ENCODE measurements at regions not wholly inside any gene's neighbourhood (a gene's known extent, or its start where the extent isn't known, plus 50 kb on each side); places are given as distances from the start of the nearest gene placed in this dataset.

- no peaks in the 10 kb centered on the region for H3K36me3 ChIP-seq
- intact Hi-C loops (cut with DNase I) = no loop called here
- no peaks in the 10 kb centered on the region for H3K4me1 ChIP-seq
These were observed 61.2 kb upstream of the ARHGAP20 start for GRCh38 chr11:110773442-110773841.

GRCh38 chr11:110772863-110773262, 60.6 kb upstream of the ARHGAP20 start:
- intact Hi-C loops (cut with DNase I) = no loop called here
- no peaks in the 10 kb centered on the region for H3K27me3 ChIP-seq
- no peaks in the 10 kb centered on the region for H3K4me1 ChIP-seq
- no peak overlapping the region for H3K4me3 ChIP-seq
- no peak for DNase-seq
- no peak for TF ChIP-seq CTCF (IDR thresholded peaks at IDR 0.05)
- no peak overlapping the region for H3K27ac ChIP-seq
- H3K36me3 ChIP-seq = no peaks in the 10 kb centered on the region
- no peak overlapping the region for H3K9ac ChIP-seq (ENCODE audit: low read depth in 2 of 2, low read length in 2 of 2)
- H3K9me3 ChIP-seq = no peaks in the 10 kb centered on the region

More at GRCh38 chr11:110773442-110773841, 61.2 kb upstream of the ARHGAP20 start:
- Histone ChIP-seq H3K27ac (no peak overlapping the region), H3K9me3 (no peaks in the 10 kb centered on the region), H3K4me3 (no peak overlapping the region), H3K9ac (ENCODE audit: low read depth in 2 of 2, low read length in 2 of 2) (no peak overlapping the region), H3K27me3 (no peaks in the 10 kb centered on the region)
- DNase-seq = no peak
- no peak for TF ChIP-seq CTCF (IDR thresholded peaks at IDR 0.05)

GRCh38 chr11:110766316-110766715, 54.1 kb upstream of the ARHGAP20 start:
- Histone ChIP-seq H3K27ac (no peak overlapping the region), H3K9ac (ENCODE audit: low read depth in 2 of 2, low read length in 2 of 2) (no peak overlapping the region), H3K9me3 (no peaks in the 10 kb centered on the region), H3K4me1 (no peaks in the 10 kb centered on the region), H3K27me3 (no peaks in the 10 kb centered on the region), H3K4me3 (no peak overlapping the region), H3K36me3 (no peaks in the 10 kb centered on the region)
- no peak for TF ChIP-seq CTCF (IDR thresholded peaks at IDR 0.05)
- no peak for DNase-seq
- intact Hi-C loops (cut with DNase I) = no loop called here

GRCh38 chr11:110764485-110764884, 52.2 kb upstream of the ARHGAP20 start:
- Histone ChIP-seq H3K4me1 (no peaks in the 10 kb centered on the region), H3K9ac (ENCODE audit: low read depth in 2 of 2, low read length in 2 of 2) (no peak overlapping the region), H3K4me3 (no peak overlapping the region), H3K9me3 (no peaks in the 10 kb centered on the region), H3K27me3 (no peaks in the 10 kb centered on the region), H3K27ac (no peak overlapping the region), H3K36me3 (no peaks in the 10 kb centered on the region)
- DNase-seq = no peak
- no peak for TF ChIP-seq CTCF (IDR thresholded peaks at IDR 0.05)
- intact Hi-C loops (cut with DNase I) = no loop called here

GRCh38 chr11:110763249-110764011, 51.2 kb upstream of the ARHGAP20 start:
- DNase-seq = peak; percentile 68
- H3K27ac ChIP-seq = no peak overlapping the region
- intact Hi-C loops (cut with DNase I) = no loop called here

More at GRCh38 chr11:110763249-110764011, 51.2 kb upstream of the ARHGAP20 start:
- no peak overlapping the region for H3K4me3 ChIP-seq
- no peak overlapping the region for H3K9ac ChIP-seq (ENCODE audit: low read depth in 2 of 2, low read length in 2 of 2)
- H3K9me3 ChIP-seq = no peaks in the 10 kb centered on the region
- H3K36me3 ChIP-seq = no peaks in the 10 kb centered on the region
- no peak for TF ChIP-seq CTCF (IDR thresholded peaks at IDR 0.05)
- H3K27me3 ChIP-seq = no peaks in the 10 kb centered on the region
- no peaks in the 10 kb centered on the region for H3K4me1 ChIP-seq
